ENCODE measurements at regions not wholly inside any gene's neighbourhood (a gene's known extent, or its start where the extent isn't known, plus 50 kb on each side); places are given as distances from the start of the nearest gene placed in this dataset.

- DNase-seq: no peak
Measured at GRCh38 chr10:124301736-124302135, 117.0 kb downstream of the OAT start.

GRCh38 chr10:124300735-124301134 lies 118.0 kb downstream of the OAT start:
- DNase-seq: no peak

GRCh38 chr10:124300224-124300623 lies 118.5 kb downstream of the OAT start:
- DNase-seq: no peak

- no peak for DNase-seq
Measured at GRCh38 chr10:124299696-124300095, 119.0 kb downstream of the OAT start.

- no peak for DNase-seq
Measured at GRCh38 chr10:124298891-124299290, 119.8 kb downstream of the OAT start.

GRCh38 chr10:124296813-124297788 lies 121.6 kb downstream of the OAT start:
- no peak for DNase-seq

GRCh38 chr10:124296121-124296812 lies 122.5 kb downstream of the OAT start:
- DNase-seq: peak; percentile 6

GRCh38 chr10:124294811-124295770 lies 123.6 kb downstream of the OAT start:
- no peak for DNase-seq

GRCh38 chr10:124293616-124294449 lies 124.9 kb downstream of the OAT start:
- no peak for DNase-seq

GRCh38 chr10:124292911-124293615 lies 125.7 kb downstream of the OAT start:
- no peak for DNase-seq

- peak; percentile 25 for DNase-seq
Measured at GRCh38 chr10:124291001-124291701, 127.6 kb downstream of the OAT start.

- peak; percentile 64 for DNase-seq
Measured at GRCh38 chr10:124289851-124290795, 128.6 kb downstream of the OAT start.

GRCh38 chr10:124288928-124289850 lies 129.5 kb downstream of the OAT start:
- DNase-seq: no peak

GRCh38 chr10:124288486-124288885 lies 130.2 kb downstream of the OAT start:
- no peak for DNase-seq

GRCh38 chr10:124287791-124288190 lies 130.9 kb downstream of the OAT start:
- DNase-seq: no peak

- DNase-seq: no peak
Measured at GRCh38 chr10:124287071-124287685, 131.5 kb downstream of the OAT start.

GRCh38 chr10:124286621-124287020 lies 132.1 kb downstream of the OAT start:
- no peak for DNase-seq
